ENCODE measurements at regions not wholly inside any gene's neighbourhood (a gene's known extent, or its start where the extent isn't known, plus 50 kb on each side); places are given as distances from the start of the nearest gene placed in this dataset.

DNA sequence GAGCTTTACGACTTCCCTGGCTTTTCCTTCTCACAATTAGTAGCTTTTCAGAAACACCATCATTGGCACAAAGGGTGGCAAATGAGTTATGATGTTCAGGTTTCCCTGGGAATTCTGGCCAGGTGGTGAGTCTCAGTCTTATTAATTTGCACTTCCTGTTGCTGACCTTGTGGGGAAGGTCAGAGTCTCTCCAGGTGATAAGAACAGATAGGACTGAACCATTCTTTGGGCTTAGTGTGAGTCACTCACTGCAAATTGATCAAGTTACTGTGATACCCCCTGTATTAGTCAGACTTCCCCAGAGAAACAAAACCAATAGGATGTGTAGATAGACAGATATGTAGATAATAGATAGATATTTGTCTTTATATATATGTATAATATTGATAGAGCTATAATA lies 53.8 kb upstream of the RANBP3L start:
- H3K9me3 ChIP-seq (ENCODE audit: low read length) = no peaks in the 10 kb centered on the region
- ChIA-PET POLR2A (interaction anchor here (1.0 to 2.3 kb wide), 5 partner anchors 9 to 222 kb away, joined by 3 to 8 read pairs (median 4); no protein-coding TSS in a partner anchor), CTCF (ENCODE audit: unreplicated experiment) (no interaction called here)
- no peak overlapping the region for H3K27ac ChIP-seq (ENCODE audit: low read depth, low read length, poor library complexity, severe bottlenecking)
- intact Hi-C loops (cut with micrococcal nuclease; ENCODE audit: unreplicated experiment) = no loop called here
- H3K36me3 ChIP-seq (ENCODE audit: insufficient read depth, low read length) = no peaks in the 10 kb centered on the region
- BruUV-seq (replicated peaks) = no TSS peak
- H3K79me2 ChIP-seq (ENCODE audit: insufficient read depth, low read depth, low read length) = no peaks in the 10 kb centered on the region
- TF ChIP-seq, protein P1, sequence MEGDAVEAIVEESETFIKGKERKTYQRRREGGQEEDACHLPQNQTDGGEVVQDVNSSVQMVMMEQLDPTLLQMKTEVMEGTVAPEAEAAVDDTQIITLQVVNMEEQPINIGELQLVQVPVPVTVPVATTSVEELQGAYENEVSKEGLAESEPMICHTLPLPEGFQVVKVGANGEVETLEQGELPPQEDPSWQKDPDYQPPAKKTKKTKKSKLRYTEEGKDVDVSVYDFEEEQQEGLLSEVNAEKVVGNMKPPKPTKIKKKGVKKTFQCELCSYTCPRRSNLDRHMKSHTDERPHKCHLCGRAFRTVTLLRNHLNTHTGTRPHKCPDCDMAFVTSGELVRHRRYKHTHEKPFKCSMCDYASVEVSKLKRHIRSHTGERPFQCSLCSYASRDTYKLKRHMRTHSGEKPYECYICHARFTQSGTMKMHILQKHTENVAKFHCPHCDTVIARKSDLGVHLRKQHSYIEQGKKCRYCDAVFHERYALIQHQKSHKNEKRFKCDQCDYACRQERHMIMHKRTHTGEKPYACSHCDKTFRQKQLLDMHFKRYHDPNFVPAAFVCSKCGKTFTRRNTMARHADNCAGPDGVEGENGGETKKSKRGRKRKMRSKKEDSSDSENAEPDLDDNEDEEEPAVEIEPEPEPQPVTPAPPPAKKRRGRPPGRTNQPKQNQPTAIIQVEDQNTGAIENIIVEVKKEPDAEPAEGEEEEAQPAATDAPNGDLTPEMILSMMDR (conservative IDR thresholded peaks at IDR 0.05; ENCODE audit: low read length) = no peak
- TF ChIP-seq EZH2phosphoT487 (IDR thresholded peaks at IDR 0.05; ENCODE audit: borderline replicate concordance, low read depth, low read length) = no peak
- no peaks in the 10 kb centered on the region for H4K20me1 ChIP-seq (ENCODE audit: insufficient read depth, low read length)
- H3K4me3 ChIP-seq (ENCODE audit: low read depth, low read length, poor library complexity, severe bottlenecking) = no peak overlapping the region
- H3K4me1 ChIP-seq (ENCODE audit: insufficient read depth, low read length, poor library complexity, severe bottlenecking) = peaks cover 54% of the 10 kb centered on the region
- no peak overlapping the region for H3K4me2 ChIP-seq (ENCODE audit: low read length)
- H2AFZ ChIP-seq (ENCODE audit: low read length) = no peak overlapping the region
- no peak for DNase-seq (ENCODE audit: low spot score)
- H3K9me2 ChIP-seq (ENCODE audit: insufficient read depth, low read length) = no peaks in the 10 kb centered on the region

DNA sequence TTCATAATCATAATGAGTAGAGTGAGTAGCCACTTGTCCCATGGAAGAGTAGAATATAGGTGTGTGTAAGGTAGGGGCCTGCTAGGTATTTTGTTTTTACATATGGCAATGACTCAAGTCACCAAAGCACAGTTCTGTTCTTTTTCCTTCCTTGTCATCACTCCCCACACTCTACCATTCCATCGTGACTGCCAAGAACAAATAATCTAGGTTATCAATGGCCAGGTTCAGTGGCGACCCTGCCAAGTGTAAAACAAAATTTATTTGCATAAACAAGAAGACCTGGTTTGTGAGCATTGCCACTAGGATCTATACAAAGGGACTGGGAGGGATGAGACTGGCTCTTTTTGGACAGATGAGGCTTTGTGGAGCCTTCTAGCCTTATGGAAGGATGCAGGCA lies 55.2 kb upstream of the RANBP3L start:
- Histone ChIP-seq H3K9me2 (ENCODE audit: insufficient read depth, low read length) (no peaks in the 10 kb centered on the region), H3K27ac (ENCODE audit: low read depth, low read length, poor library complexity, severe bottlenecking) (no peak overlapping the region), H3K4me2 (ENCODE audit: low read length) (no peak overlapping the region), H4K20me1 (ENCODE audit: insufficient read depth, low read length) (no peaks in the 10 kb centered on the region), H3K36me3 (ENCODE audit: insufficient read depth, low read length) (no peaks in the 10 kb centered on the region), H2AFZ (ENCODE audit: low read length) (peak overlapping the region; percentile 95), H3K9me3 (ENCODE audit: low read length) (no peaks in the 10 kb centered on the region), H3K79me2 (ENCODE audit: insufficient read depth, low read depth, low read length) (no peaks in the 10 kb centered on the region), H3K4me1 (ENCODE audit: insufficient read depth, low read length, poor library complexity, severe bottlenecking) (peaks cover 60% of the 10 kb centered on the region), H3K4me3 (ENCODE audit: low read depth, low read length, poor library complexity, severe bottlenecking) (no peak overlapping the region)
- no TSS peak for BruUV-seq (replicated peaks)
- intact Hi-C loops (cut with micrococcal nuclease; ENCODE audit: unreplicated experiment) = no loop called here
- ChIA-PET CTCF (ENCODE audit: unreplicated experiment) (no interaction called here), POLR2A (interaction anchor here (0.7 to 2.3 kb wide), 3 partner anchors 10 to 43 kb away, joined by 3 to 10 read pairs (median 8); no protein-coding TSS in a partner anchor)
- TF ChIP-seq EZH2phosphoT487 (IDR thresholded peaks at IDR 0.05; ENCODE audit: borderline replicate concordance, low read depth, low read length) = no peak
- TF ChIP-seq, protein P1 (conservative IDR thresholded peaks at IDR 0.05; ENCODE audit: low read length) = no peak
- no peak for DNase-seq (ENCODE audit: low spot score)

DNA sequence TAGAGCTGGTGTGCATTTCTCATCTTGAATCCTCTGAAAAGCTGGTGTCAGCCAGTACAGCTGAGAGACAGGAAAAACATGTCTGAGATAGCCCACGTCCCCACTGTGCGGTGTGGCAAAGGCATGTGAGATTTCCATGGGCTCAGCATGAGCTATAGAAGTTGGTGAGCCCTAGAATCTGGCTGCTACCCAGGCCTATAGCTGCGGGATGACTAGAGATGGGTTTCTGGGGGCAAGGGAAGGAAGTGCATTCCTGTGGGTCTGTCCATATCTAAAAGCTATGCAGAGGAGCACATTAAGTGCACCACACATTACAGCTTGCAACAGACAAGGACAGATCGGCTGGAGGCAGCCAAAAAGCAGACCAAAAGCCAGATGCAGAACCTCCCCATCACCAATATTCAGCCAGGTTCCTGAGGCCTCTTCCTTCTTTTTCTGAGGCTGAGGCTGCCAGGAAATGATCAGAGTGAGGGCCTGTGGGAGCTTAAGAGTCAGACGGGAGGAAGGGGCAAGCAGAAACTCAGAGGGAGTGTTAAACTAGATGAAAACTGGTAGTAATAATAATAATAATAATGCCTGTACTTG lies 55.8 kb upstream of the RANBP3L start:
- H3K36me3 ChIP-seq (ENCODE audit: insufficient read depth, low read length) = no peaks in the 10 kb centered on the region
- no peak for TF ChIP-seq EZH2phosphoT487 (IDR thresholded peaks at IDR 0.05; ENCODE audit: borderline replicate concordance, low read depth, low read length)
- TF ChIP-seq, protein P1 (conservative IDR thresholded peaks at IDR 0.05; ENCODE audit: low read length) = no peak
- ChIA-PET CTCF (ENCODE audit: unreplicated experiment) (no interaction called here), POLR2A (interaction anchor here (0.6 to 1.5 kb wide), 3 partner anchors 10 to 1280 kb away, joined by 3 to 10 read pairs (median 3); no protein-coding TSS in a partner anchor)
- no TSS peak for BruUV-seq (replicated peaks)
- no peaks in the 10 kb centered on the region for H3K9me3 ChIP-seq (ENCODE audit: low read length)
- H3K79me2 ChIP-seq (ENCODE audit: insufficient read depth, low read depth, low read length) = no peaks in the 10 kb centered on the region
- no peak overlapping the region for H3K4me3 ChIP-seq (ENCODE audit: low read depth, low read length, poor library complexity, severe bottlenecking)
- no peak overlapping the region for H3K4me2 ChIP-seq (ENCODE audit: low read length)
- intact Hi-C loops (cut with micrococcal nuclease; ENCODE audit: unreplicated experiment) = no loop called here
- H2AFZ ChIP-seq (ENCODE audit: low read length) = peak overlapping the region; percentile 95
- H3K27ac ChIP-seq (ENCODE audit: low read depth, low read length, poor library complexity, severe bottlenecking) = no peak overlapping the region
- H3K9me2 ChIP-seq (ENCODE audit: insufficient read depth, low read length) = no peaks in the 10 kb centered on the region
- H3K4me1 ChIP-seq (ENCODE audit: insufficient read depth, low read length, poor library complexity, severe bottlenecking) = peaks cover 60% of the 10 kb centered on the region
- no peaks in the 10 kb centered on the region for H4K20me1 ChIP-seq (ENCODE audit: insufficient read depth, low read length)
- no peak for DNase-seq (ENCODE audit: low spot score)
